ENCODE measurements at regions not wholly inside any gene's neighbourhood (a gene's known extent, or its start where the extent isn't known, plus 50 kb on each side); places are given as distances from the start of the nearest gene placed in this dataset.

- H3K27me3 ChIP-seq (ENCODE audit: control insufficient read depth, insufficient read depth, low read length) = no peaks in the 10 kb centered on the region
- no peak overlapping the region for H3K27ac ChIP-seq (ENCODE audit: low read length)
- H3K4me3 ChIP-seq (ENCODE audit: low read length) = no peak overlapping the region
- DNase-seq = no peak
- peaks cover 5% of the 10 kb centered on the region for H3K9me3 ChIP-seq (ENCODE audit: control insufficient read depth, low read depth, low read length)
- no peaks in the 10 kb centered on the region for H3K4me1 ChIP-seq (ENCODE audit: control insufficient read depth, insufficient read depth, low read length)
- WGBS (ENCODE audit: insufficient coverage, low lambda C conversion rate) = no CpG with 5 or more reads among the region's 1 CpG
- no peaks in the 10 kb centered on the region for H3K36me3 ChIP-seq (ENCODE audit: control insufficient read depth, insufficient read depth, low read length)
Observed at GRCh38 chr10:45500798-45501197, 126.8 kb downstream of the ALOX5 start.

DNA sequence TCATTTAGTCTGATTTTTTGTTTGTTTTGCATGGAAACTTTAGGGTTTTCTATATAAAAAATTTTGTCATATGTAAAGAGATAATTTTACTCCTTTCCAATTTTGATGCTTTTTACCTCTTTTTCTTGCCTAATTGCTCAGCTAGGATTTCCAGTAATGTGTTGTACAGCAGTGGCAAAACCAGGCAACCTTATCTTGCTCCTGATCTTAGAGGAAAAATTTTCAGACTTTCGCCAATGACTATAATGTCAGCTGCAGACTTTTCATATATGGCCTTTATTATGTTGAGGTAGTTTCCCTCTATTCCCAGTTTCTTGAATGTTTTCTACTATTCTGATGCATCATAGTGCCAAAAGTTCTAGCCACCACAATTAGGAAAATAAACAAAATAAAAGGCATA lies 126.3 kb downstream of the ALOX5 start:
- no CpG with 5 or more reads among the region's 1 CpG for WGBS (ENCODE audit: insufficient coverage, low lambda C conversion rate)

GRCh38 chr10:45495438-45496152 lies 121.6 kb downstream of the ALOX5 start:
- no peak overlapping the region for H3K27ac ChIP-seq (ENCODE audit: low read length)
- DNase-seq = no peak
- no peak overlapping the region for H3K4me3 ChIP-seq (ENCODE audit: low read length)
- peaks cover 8% of the 10 kb centered on the region for H3K9me3 ChIP-seq (ENCODE audit: control insufficient read depth, low read depth, low read length)
- no peaks in the 10 kb centered on the region for H3K27me3 ChIP-seq (ENCODE audit: control insufficient read depth, insufficient read depth, low read length)
- no peaks in the 10 kb centered on the region for H3K36me3 ChIP-seq (ENCODE audit: control insufficient read depth, insufficient read depth, low read length)
- no peaks in the 10 kb centered on the region for H3K4me1 ChIP-seq (ENCODE audit: control insufficient read depth, insufficient read depth, low read length)
- no CpG with 5 or more reads among the region's 2 CpGs for WGBS (ENCODE audit: insufficient coverage, low lambda C conversion rate)

More for the DNA sequence above, 126.3 kb downstream of the ALOX5 start:
- Histone ChIP-seq H3K36me3 (ENCODE audit: control insufficient read depth, insufficient read depth, low read length) (no peaks in the 10 kb centered on the region), H3K27me3 (ENCODE audit: control insufficient read depth, insufficient read depth, low read length) (no peaks in the 10 kb centered on the region), H3K4me1 (ENCODE audit: control insufficient read depth, insufficient read depth, low read length) (no peaks in the 10 kb centered on the region), H3K9me3 (ENCODE audit: control insufficient read depth, low read depth, low read length) (peaks cover 8% of the 10 kb centered on the region), H3K27ac (ENCODE audit: low read length) (no peak overlapping the region), H3K4me3 (ENCODE audit: low read length) (no peak overlapping the region)
- no peak for DNase-seq

Data from large intestine (tissue), 3 donors.